ENCODE measurements at regions not wholly inside any gene's neighbourhood (a gene's known extent, or its start where the extent isn't known, plus 50 kb on each side); places are given as distances from the start of the nearest gene placed in this dataset.

- peaks cover 34% of the 10 kb centered on the region for H3K4me1 Mint-ChIP-seq (ENCODE audit: low read depth, unreplicated experiment)
- POLR2A ChIA-PET, result no interaction called here
- H3K9me3 Mint-ChIP-seq (ENCODE audit: unreplicated experiment), result peaks cover 10% of the 10 kb centered on the region
- H3K36me3 Mint-ChIP-seq (ENCODE audit: insufficient read depth, unreplicated experiment), result no peaks in the 10 kb centered on the region
- no peaks in the 10 kb centered on the region for H3K27me3 Mint-ChIP-seq (ENCODE audit: insufficient read depth, unreplicated experiment)
- Histone ChIP-seq H3K9me3 (peaks cover 4% of the 10 kb centered on the region; the same call in 1 of the 2 replicates), H3K4me3 (ENCODE audit: low read depth, low read length) (no peak overlapping the region), H3K4me1 (peaks cover 28% of the 10 kb centered on the region), H3K27me3 (replicated peaks; ENCODE audit: control insufficient read depth, insufficient read depth, low read length) (no peaks in the 10 kb centered on the region), H3K36me3 (ENCODE audit: control insufficient read depth, insufficient read depth, low read length) (no peaks in the 10 kb centered on the region)
- intact Hi-C loops (cut with micrococcal nuclease; ENCODE audit: unreplicated experiment), result loop anchor here (1.0 to 5.0 kb wide), 2 partner anchors 60 to 151 kb away; no protein-coding TSS in a partner anchor
- CTCF ChIA-PET, result no interaction called here
- peak in 1 of 2 experiments; percentile 26 for DNase-seq
- no peak overlapping the region for H3K4me3 Mint-ChIP-seq (ENCODE audit: unreplicated experiment)
- peak overlapping the region; percentile 19 for H3K27ac Mint-ChIP-seq (ENCODE audit: unreplicated experiment)
- TF ChIP-seq CTCF (IDR thresholded peaks at IDR 0.05; ENCODE audit: insufficient read depth in 1 of 2, low read depth in 1 of 2, low read length in 1 of 2, severe bottlenecking in 1 of 2, unreplicated experiment in 1 of 2), result no peak
- no TSS peak for BruUV-seq (replicated peaks)
These were observed 104.9 kb upstream of the NDUFV2 start for GRCh38 chr18:8997634-8998033.

- Histone ChIP-seq H3K4me1 (peaks cover 28% of the 10 kb centered on the region), H3K36me3 (ENCODE audit: control insufficient read depth, insufficient read depth, low read length) (no peaks in the 10 kb centered on the region), H3K27me3 (replicated peaks; ENCODE audit: control insufficient read depth, insufficient read depth, low read length) (no peaks in the 10 kb centered on the region), H3K9me3 (peaks cover 8% of the 10 kb centered on the region; the same call in 1 of the 2 replicates), H3K4me3 (ENCODE audit: low read depth, low read length) (no peak overlapping the region)
- intact Hi-C loops (cut with micrococcal nuclease; ENCODE audit: unreplicated experiment), result loop anchor here (1.0 to 5.0 kb wide), 3 partner anchors 41 to 150 kb away; no protein-coding TSS in a partner anchor
- BruUV-seq (replicated peaks), result no TSS peak
- Mint-ChIP-seq H3K4me3 (ENCODE audit: unreplicated experiment) (peak overlapping the region; percentile 12), H3K36me3 (ENCODE audit: insufficient read depth, unreplicated experiment) (no peaks in the 10 kb centered on the region), H3K27ac (ENCODE audit: unreplicated experiment) (peak overlapping the region; percentile 43), H3K4me1 (ENCODE audit: low read depth, unreplicated experiment) (peaks cover 34% of the 10 kb centered on the region), H3K9me3 (ENCODE audit: unreplicated experiment) (peaks cover 20% of the 10 kb centered on the region), H3K27me3 (ENCODE audit: insufficient read depth, unreplicated experiment) (no peaks in the 10 kb centered on the region)
- DNase-seq, result peak in 1 of 2 experiments; percentile 42
- ChIA-PET CTCF (interaction anchor here (0.7 kb wide), 1 partner anchor 76 kb away, joined by 5 read pairs; no protein-coding TSS in a partner anchor), POLR2A (no interaction called here)
- TF ChIP-seq CTCF (IDR thresholded peaks at IDR 0.05; ENCODE audit: insufficient read depth in 1 of 2, low read depth in 1 of 2, low read length in 1 of 2, severe bottlenecking in 1 of 2, unreplicated experiment in 1 of 2), result no peak
These were observed 103.8 kb upstream of the NDUFV2 start for GRCh38 chr18:8998481-8999217.

- POLR2A ChIA-PET, result interaction anchor here (0.6 kb wide), 1 partner anchor 870 kb away, joined by 3 read pairs; no protein-coding TSS in a partner anchor
These were observed 102.6 kb upstream of the NDUFV2 start for GRCh38 chr18:8999872-9000271.

More at GRCh38 chr18:8999872-9000271, 102.6 kb upstream of the NDUFV2 start:
- no peak overlapping the region for H3K27ac Mint-ChIP-seq (ENCODE audit: unreplicated experiment)
- H3K36me3 ChIP-seq (ENCODE audit: control insufficient read depth, insufficient read depth, low read length), result no peaks in the 10 kb centered on the region
- TF ChIP-seq CTCF (IDR thresholded peaks at IDR 0.05; ENCODE audit: insufficient read depth in 1 of 2, low read depth in 1 of 2, low read length in 1 of 2, severe bottlenecking in 1 of 2, unreplicated experiment in 1 of 2), result no peak
- DNase-seq, result no peak
- CTCF ChIA-PET, result no interaction called here
- H3K27me3 ChIP-seq (replicated peaks; ENCODE audit: control insufficient read depth, insufficient read depth, low read length), result no peaks in the 10 kb centered on the region
- BruUV-seq (replicated peaks), result no TSS peak
- H3K4me3 ChIP-seq (ENCODE audit: low read depth, low read length), result no peak overlapping the region
- no peak overlapping the region for H3K4me3 Mint-ChIP-seq (ENCODE audit: unreplicated experiment)
- no peaks in the 10 kb centered on the region for H3K36me3 Mint-ChIP-seq (ENCODE audit: insufficient read depth, unreplicated experiment)
- peaks cover 34% of the 10 kb centered on the region for H3K4me1 Mint-ChIP-seq (ENCODE audit: low read depth, unreplicated experiment)
- peaks cover 28% of the 10 kb centered on the region for H3K4me1 ChIP-seq
- H3K9me3 Mint-ChIP-seq (ENCODE audit: unreplicated experiment), result peaks cover 20% of the 10 kb centered on the region
- peaks cover 13% of the 10 kb centered on the region; the same call in 1 of the 2 replicates for H3K9me3 ChIP-seq
- H3K27me3 Mint-ChIP-seq (ENCODE audit: insufficient read depth, unreplicated experiment), result no peaks in the 10 kb centered on the region
- intact Hi-C loops (cut with micrococcal nuclease; ENCODE audit: unreplicated experiment), result loop anchor here (1.0 to 5.0 kb wide), 2 partner anchors 39 to 57 kb away; no protein-coding TSS in a partner anchor
